SK-N-DZ (cell line): ENCODE measurements at regions not wholly inside any gene's neighbourhood (a gene's known extent, or its start where the extent isn't known, plus 50 kb on each side); places are given as distances from the start of the nearest gene placed in this dataset.
A peak's percentile ranks its signal among the peaks of the same experiment; 100 is the strongest.
"Not testable (repeated sequence)": the region's sequence is repeated elsewhere in the genome, so short reads cannot be mapped to it uniquely, and the experiment has no call there.

Source experiments
- DNase-seq: peaks from one replicate; pipeline ENCODE4 v3.0.0-alpha.2; 2015; ENCODE audit warnings: low spot score

DNA sequence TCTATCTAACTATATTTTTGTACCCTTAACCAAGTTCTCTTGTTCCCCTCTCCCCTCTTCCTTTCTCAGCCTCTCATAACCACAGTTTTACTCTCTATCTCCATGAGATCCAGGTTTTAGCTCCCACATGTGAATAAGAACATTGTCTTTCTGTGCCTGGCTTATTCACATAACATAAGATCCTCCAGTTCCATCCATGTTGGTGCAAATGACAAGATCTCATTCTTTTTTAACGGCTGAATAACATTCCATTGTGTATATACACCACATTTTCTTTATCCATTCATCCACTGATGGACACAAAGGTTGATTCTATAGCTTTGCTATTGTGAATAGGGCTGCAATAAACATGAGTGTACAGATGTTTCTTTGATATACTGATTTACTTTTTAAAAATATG, 83.9 kb upstream of the TMEM178A start:
- DNase-seq, result no peak

DNA sequence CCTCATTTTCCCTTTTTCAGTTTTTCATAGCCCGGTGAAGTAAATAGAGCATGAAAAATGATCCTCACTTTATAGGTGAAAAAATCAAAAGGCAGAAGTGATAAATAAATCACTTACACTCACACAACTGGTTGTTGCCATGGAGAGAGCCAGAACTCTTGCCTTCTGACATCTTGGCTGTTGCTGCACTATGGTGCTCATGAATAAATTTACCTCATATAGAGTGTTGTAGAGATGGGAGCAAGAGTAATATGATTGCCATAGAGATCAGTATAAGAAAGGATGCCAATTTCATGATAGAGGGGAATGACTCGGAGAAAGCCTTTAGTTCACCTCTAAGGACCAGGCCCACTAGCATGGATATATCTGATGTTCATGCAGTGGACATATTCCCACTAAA, 82.5 kb upstream of the TMEM178A start:
- DNase-seq, result no peak

DNA sequence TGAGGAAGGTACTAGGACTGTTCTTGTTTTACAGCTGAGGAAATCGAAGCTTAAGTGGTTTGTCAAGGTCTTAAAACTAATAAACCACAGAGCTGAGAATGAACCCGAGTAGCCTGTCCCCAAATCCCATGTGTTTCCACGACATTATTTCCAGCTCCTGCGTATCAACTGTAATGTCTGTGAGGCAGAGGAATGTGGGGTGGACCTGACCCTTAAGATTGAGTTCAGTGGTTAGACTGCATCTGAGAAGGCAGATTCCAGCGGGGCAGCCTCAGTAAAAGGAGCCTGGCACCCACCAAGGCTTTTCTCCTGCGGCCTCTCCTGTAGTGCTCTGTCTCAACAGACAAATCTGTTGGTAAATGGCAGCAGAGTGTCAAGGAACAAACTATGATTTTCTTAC, 81.9 kb upstream of the TMEM178A start:
- DNase-seq, result no peak

DNA sequence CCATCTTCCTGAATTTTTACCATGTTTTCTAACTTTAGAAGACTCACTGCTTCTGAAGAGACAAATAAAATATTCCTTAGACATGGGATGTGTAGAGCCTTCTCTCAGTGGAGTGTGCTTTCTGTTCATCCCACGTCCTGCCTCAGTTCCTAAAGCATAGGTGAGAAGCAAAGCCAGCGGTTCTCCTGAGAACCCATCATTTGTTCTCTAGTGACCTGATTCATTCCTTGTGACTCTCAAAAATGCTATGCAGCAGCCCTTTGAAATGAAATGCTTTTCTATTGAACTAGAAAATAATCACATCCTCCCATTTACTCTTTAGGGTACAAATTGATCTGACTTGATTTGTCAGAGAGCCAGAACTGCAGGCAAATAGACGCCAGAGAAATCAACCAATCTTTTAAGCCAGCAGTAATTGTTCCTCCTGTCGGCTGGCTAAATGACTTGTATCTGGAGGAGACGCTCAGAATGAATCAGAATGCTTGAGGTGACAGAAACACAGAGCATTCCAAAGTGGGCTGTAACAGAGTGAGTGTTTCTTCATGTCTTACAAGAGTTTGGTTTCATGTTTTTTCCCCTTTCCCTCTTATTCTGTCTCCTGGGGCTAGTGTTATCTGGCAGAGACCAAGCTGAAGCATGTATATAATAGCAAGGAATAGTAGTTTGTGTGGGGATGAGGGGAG, 81.3 kb upstream of the TMEM178A start:
- no peak for DNase-seq

DNA sequence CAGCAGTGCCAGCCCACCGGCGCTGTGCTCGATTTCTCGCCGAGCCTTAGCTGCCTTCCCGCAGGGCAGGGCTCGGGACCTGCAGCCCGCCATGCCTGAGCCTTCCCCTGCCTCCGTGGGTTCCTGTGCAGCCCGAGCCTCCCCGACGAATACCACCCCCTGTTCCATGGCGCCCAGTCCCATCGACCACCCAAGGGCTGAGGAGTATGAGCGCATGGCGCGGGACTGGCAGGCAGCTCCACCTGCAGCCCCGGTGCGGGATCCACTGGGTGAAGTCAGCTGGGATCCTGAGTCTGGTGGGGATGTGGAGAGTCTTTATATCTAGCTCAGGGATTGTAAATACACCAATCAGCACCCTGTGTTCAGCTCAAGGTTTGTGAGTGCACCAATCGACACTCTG, 80.2 kb upstream of the TMEM178A start:
- not testable (repeated sequence) for DNase-seq

DNA sequence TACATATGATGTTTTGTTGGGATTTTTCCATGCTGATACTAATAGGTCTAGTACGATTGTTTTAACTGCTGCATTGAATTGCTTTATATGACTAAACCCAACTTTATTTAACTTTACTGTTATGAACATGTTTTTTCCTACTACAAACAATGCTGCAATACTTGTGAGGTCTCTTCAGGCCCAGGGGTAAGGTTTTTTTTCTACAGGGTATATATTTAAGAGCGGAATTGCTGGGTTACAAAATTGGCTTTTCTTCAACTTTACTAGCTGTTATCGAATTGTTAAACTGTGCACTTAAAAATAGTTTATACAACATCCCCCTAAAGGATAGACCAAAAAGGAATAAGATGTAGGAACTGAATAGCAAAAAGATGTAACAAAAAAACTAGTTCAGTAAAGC, 78.5 kb upstream of the TMEM178A start:
- DNase-seq, result no peak

DNA sequence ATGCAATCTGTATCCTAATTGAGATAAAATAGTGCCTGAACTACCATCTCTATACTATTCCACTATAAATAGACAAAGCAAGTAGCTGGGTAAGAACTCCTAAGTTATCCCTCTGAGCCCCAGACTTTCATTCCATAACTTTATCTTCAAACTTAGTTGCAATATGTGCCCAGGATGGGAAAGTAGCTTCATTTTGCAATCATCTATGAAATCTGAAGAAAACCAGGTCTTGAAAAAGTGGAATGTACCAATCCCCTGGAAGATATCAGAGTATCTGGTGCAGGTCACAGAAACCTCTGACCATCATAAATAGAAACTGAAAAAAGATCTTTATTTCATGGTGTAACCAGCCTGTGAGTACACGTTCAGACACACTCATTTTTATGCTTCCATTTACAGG, 78.1 kb upstream of the TMEM178A start:
- no peak for DNase-seq

DNA sequence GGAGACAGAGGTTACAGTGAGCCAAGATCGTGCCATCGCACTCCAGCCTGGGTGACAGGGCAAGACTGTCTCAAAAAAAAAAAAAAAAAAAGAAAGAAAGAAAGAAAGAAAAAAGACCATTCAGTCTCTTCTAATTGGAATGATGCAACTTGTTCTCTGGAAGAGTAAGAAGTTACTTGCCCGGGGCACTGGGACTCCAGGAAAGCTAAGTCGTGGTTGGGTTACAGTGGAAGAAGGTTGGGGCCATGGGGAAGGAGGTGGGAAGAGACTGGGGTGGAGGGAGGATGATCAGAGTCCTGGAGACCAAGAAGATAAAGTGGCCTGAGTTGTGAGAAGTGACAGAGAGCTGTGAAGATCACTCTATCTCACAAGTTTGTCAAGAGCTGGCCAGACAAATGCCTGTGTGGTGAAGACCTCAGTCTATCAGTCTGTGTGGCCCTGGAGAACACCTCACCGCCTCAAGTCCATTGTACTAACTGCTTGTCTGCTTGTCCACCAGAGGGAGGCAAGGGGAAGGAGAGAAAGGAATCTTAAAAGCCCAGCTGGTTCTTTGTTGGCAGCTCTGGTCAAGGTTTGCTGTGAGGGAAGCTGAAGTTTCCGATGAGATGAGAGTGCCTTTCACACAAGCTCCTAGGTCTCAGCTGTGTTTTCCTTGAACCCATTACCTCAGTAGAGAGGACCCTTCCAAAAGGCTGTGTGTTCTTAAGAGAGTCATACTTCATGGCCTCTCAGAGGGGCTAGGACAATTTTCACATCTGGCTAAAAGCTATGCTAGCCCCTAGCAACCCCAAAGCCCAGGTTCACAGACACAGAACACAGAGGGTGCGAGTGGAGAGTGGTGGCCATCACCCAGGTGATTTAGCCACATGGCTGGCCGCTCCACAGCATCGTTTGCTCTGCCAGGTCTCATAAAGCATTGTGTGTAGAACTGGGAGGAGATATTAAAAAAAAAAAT, 72.0 kb upstream of the TMEM178A start:
- peak; percentile 60 for DNase-seq

DNA sequence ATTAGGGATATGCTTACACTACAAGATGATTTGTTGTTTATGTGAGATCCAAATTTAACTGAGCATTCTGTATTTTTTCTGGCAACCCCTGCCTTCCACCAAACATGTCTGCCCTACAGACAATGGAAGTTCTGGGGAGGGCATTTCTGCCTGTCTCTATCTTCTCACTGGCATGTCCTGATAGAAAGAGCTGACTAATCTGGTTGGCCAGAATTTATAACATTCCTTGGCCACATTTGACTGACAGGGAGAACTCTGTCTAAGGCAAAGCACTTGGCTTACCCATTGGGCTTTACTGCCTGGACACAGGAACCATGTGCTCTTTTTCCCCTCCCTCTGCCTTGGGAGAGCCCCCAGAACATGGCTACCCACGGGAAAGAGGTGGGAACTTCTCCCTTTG, 70.6 kb upstream of the TMEM178A start:
- no peak for DNase-seq

DNA sequence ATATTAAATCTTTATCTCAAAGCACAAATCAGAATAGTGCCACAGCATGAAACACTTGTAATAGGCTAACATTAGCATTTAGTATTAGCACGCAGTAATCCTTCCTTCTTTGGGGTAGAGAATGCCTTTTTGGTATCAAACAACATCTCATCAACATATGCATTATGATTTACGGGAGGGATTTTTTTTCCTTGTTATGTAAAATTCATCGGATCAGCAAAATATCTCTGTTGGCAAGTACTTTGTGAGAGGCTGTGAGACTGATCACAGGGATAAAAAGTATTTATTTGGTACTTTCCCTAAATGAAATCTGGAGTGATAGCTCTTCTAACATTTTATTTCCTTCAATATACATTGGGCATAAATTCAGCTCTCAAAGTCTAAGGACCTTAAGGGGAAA, 68.4 kb upstream of the TMEM178A start:
- no peak for DNase-seq

DNA sequence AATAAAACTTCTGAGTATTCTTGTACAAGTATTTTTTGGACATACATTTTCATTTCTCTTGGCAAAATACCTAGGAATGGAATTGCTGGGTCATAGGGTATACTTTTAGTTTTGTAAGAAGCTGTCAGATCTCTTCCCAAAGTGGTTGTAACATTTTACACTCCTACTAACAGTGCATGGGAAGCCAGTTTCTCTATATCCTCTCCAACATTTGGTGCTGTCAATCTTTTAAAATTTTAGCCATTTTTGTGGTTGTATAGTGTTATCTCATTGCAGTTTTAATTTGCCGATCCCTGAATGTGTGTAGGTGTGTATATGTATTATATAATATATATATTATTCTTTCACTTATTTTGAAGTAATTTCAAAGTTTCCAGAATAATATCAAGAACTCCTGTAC, 63.1 kb upstream of the TMEM178A start:
- no peak for DNase-seq

DNA sequence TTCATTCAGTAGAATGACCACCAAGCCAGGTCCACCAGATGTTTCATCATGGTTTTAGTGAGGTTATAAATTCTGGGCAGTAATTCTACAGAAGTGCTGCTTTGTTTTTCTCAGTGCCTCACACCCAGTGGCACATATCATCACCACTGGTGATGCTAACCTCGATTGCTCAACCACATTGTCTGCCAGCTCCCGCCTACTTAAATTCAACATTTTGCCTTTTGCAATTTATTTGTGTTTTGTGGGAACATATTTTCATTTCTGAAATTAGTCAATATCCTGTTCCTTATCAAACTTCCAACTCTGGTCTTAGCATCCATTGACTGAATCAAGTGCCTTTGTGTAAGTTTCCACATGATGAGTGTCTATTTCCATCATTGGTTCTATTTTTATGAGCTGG, 62.3 kb upstream of the TMEM178A start:
- DNase-seq, result no peak

DNA sequence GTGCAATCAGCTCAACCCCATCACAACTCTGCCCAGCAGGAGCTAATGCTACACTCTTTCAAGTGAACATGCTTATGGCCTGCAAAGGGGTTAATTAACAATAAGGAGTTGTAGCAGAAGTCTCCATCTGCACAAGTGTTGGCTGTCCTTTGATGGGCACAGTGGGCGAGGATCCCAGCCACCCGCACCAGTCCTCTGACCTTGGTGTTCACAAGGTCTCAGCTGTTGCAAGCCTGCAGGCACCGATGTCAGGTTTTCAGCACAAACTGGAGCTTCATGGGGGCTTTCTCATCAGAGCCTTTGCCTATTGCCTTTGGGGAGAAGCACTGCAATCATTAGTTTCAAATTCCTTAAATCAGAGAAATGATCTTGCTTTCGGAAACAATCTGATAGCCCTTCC, 60.9 kb upstream of the TMEM178A start:
- no peak for DNase-seq

DNA sequence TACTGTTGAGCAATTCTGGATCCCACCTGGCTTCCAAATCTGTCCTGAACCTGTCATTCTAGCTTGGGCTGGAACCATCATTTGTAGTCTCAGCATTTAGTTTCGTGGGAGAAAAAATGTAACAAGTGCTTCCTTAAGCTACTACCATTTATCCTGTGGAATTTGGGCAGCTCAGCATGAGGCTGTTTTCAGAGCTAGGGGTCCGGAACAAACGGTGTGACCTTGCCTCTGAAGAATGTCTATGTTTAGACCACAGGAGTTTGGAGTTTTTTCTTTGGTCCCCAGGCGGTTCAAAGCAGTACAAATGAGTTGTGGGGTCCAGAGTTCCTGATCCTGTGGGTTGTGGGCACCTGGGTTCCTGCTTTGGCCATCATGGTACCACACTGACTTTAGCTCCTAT, 59.1 kb upstream of the TMEM178A start:
- no peak for DNase-seq

DNA sequence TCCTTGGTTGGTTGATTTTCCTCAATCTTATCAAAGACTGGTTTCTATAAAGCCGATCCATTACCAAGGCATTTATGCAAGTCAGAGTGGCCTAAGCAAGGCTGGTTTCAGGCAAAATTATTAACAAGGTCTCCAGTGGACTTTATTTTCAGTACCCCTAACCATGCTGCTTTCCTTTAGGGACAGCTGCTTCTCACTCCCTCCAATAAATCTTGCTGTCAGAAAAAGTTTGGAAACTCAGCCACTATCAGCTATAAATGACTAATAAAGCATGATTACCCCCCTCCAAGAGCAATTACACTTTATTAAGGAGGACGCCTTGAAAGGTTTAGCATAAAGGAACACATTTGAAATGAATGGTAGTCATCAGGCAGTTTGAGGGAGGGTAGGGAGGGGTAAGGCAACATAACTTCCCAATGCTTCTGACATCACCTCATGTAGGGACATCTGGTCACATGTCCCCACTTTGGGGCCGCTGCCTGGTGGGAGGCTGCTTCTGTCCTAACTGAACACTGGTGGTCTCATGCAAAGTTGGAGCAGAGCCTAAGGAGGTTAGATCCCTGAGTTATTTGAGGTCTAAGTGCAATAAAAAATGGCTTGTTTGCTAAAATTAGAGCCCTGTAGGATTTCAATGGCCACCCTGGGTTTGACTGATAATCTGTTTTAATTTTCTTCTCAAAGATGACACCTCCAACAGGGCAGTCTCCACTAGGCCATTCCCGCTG, 58.0 kb upstream of the TMEM178A start:
- DNase-seq, result no peak

DNA sequence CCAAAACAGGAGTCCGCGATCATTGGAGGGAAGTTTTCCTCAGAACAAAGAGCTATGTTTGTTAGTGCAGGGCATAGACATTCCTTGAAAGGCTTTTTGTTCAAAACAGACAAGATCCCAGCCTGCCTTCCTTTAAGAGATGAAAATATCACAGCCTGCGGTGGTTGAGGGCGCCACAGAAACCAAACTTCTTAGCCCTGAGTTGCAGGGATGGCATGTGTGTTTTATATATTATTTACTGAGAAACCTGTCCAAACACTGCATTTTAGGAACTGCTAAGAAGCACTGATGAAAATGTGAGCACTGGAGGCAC, 57.5 kb upstream of the TMEM178A start:
- DNase-seq, result no peak

DNA sequence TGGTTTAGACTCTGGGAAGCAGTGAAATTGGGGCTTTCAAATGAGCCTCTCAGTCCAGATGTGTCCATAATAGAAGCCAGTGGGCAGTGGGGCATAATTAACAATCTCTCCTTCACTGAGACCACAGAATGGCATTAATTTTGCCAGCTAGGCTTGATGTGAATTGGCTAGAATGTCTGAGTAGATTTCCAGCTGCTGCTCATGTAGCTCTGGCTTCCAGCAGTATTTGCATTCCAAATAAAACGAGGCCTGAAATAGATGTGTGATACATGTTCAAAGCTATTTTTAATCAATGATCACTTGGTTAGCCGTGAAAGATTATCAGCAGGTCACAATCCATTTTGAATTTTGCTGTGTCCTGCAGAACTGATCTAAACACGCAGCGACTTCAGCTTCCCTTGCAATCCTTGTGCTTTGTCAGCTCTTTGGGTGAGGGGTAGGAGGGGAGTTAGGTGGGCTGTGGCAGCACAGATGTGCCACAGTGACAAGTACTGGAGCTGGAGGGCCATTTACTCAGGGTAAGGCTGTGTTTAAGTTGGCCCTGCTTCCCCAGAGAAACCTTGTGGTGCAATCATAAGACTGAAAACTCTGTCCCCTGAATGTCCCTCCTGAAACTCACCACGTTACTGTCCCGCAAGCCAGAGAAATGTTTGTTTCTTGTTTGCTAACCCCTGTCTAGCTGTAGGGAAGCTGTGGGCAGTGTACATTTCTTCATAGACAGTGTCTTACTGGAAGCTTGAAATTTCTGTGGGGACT, 56.9 kb upstream of the TMEM178A start:
- DNase-seq, result no peak

DNA sequence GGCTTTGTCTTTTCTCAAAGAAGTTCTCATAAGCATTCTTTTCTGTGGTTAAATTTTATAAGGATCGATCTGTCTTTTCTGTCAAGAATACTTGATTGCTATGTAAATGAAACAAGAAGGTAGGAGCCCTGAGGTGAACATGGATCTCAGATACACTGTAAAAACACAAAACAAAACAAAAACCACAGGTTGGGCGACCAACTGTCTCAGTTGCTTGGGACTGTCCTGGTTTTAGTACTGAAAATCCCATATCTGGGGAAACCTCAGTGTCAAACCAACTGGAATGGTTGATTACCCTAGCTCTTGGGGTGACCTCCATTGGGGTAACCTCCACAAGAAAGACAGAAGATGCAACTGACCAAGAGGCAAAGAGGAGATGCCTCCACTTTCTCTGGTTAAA, 55.8 kb upstream of the TMEM178A start:
- no peak for DNase-seq

DNA sequence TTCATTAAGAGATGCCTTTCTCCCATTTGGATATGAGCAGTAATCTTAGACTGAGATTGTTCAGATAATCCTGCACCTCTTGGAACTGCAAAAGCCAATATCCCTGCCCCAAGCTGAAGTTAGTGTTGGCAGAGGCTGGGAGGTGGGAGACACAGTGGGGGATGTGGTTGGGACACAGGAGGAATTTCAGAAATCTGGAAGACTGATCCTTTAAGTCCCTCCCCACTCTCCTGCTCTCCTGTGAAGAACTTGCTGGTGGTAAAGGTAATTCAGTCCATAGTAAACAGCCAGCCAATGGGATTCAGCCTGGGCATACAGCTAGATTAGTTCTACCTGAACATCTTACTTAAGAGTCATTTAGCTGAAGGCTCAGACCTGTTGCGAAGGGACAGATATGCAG, 50.0 kb upstream of the TMEM178A start:
- no peak for DNase-seq
